Esophagus squamous epithelium (tissue), 4 donors: ENCODE measurements at regions not wholly inside any gene's neighbourhood (a gene's known extent, or its start where the extent isn't known, plus 50 kb on each side); places are given as distances from the start of the nearest gene placed in this dataset.

Experiments used
- CTCF ChIP-seq, 6 experiments: fragments of 450-650 bp in 4 of 6; fragments of 200-600 bp in 2 of 6; sonication (generic) in 2 of 6; IDR thresholded peaks; one replicate each; pipeline ENCODE4 v1.5.1; 2016 to 2019; ENCODE audit warnings: antibody characterized with exemption in 6 of 6, mild to moderate bottlenecking in 4 of 6, moderate library complexity in 4 of 6
- POLR2A ChIP-seq, 4 donors: fragments of 450-650 bp; IDR thresholded peaks; one replicate each; pipeline ENCODE4 v1.6.1; 2017; ENCODE audit warnings: antibody characterized with exemption in 4 of 4, mild to moderate bottlenecking in 4 of 4, moderate library complexity in 3 of 4

- no peak for TF ChIP-seq POLR2A (IDR thresholded peaks at IDR 0.05)
- no peak for TF ChIP-seq CTCF (IDR thresholded peaks at IDR 0.05)
Observed at GRCh38 chr10:78574547-78574946, 494.2 kb upstream of the ZMIZ1 start.
